WTC11 (cell line): ENCODE measurements at regions not wholly inside any gene's neighbourhood (a gene's known extent, or its start where the extent isn't known, plus 50 kb on each side); places are given as distances from the start of the nearest gene placed in this dataset.

Source experiments
- ATAC-seq: fragments of 200-7000 bp; cut with Tn5 transposase; 2 replicates; pipeline ENCODE4 v1.10.0; 2021; ENCODE audit warnings: mild to moderate bottlenecking, moderate library complexity
- CTCF ChIA-PET: fragments of 300-600 bp; sonication (Branson Sonifier 250); formaldehyde crosslinking; loops from one replicate; lab custom pipeline; 2021; ENCODE audit warnings: antibody characterized with exemption; lab: Charles Lee
- POLR2A ChIA-PET: fragments of 350-600 bp; sonication (Branson Sonifier 250); formaldehyde crosslinking; loops from one replicate; lab custom pipeline; 2021; ENCODE audit warnings: antibody characterized with exemption; lab: Charles Lee
- DNase-seq: peaks from one replicate; pipeline ENCODE4 v3.0.0; 2021; ENCODE audit warnings: low spot score
- H3K27ac Mint-ChIP-seq: 2 replicates; pipeline ENCODE4 v1.8.0; 2021; ENCODE audit warnings: mixed read lengths
- H3K27me3 Mint-ChIP-seq: 2 replicates; pipeline ENCODE4 v1.8.0; 2021; ENCODE audit warnings: low read depth, mild to moderate bottlenecking, moderate library complexity, mixed read lengths
- H3K36me3 Mint-ChIP-seq: 2 replicates; pipeline ENCODE4 v1.8.0; 2021; ENCODE audit warnings: mixed read lengths
- H3K4me1 Mint-ChIP-seq: 2 replicates; pipeline ENCODE4 v1.8.0; 2022; ENCODE audit warnings: mixed read lengths
- H3K4me3 Mint-ChIP-seq: 2 replicates; pipeline ENCODE4 v1.8.0; 2021; ENCODE audit warnings: mild to moderate bottlenecking, moderate library complexity, mixed read lengths
- H3K9me3 Mint-ChIP-seq: 2 replicates; pipeline ENCODE4 v1.8.0; 2021; ENCODE audit warnings: mixed read lengths
- ARID4B ChIP-seq: sonication (generic); formaldehyde crosslinking; IDR thresholded peaks from 2 replicates; pipeline ENCODE4 v1.8.0; 2023; ENCODE audit warnings: missing genetic modification reagents, mild to moderate bottlenecking, borderline replicate concordance
- CBFB ChIP-seq: sonication (generic); formaldehyde crosslinking; IDR thresholded peaks from 2 replicates; pipeline ENCODE4 v1.8.1; 2022; ENCODE audit warnings: mild to moderate bottlenecking, low read depth, missing genetic modification reagents
- CREM ChIP-seq: sonication (generic); formaldehyde crosslinking; IDR thresholded peaks from 2 replicates; pipeline ENCODE4 v1.8.1; 2022; ENCODE audit warnings: mild to moderate bottlenecking, missing genetic modification reagents, moderate library complexity
- GTF2I ChIP-seq: fragments of 250-450 bp; sonication (Bioruptor Pico); conservative IDR thresholded peaks from 2 replicates; pipeline ENCODE4 v1.4.0; 2021; ENCODE audit warnings: mild to moderate bottlenecking
- IRF2 ChIP-seq: sonication (generic); formaldehyde crosslinking; IDR thresholded peaks from 2 replicates; pipeline ENCODE4 v1.8.0; 2022; ENCODE audit warnings: low read depth, missing genetic modification reagents, borderline replicate concordance
- JUN ChIP-seq: sonication (generic); formaldehyde crosslinking; IDR thresholded peaks from 2 replicates; pipeline ENCODE4 v1.8.0; 2023; ENCODE audit warnings: mild to moderate bottlenecking, missing genetic modification reagents
- NFATC4 ChIP-seq: fragments of 250-450 bp; sonication (Bioruptor Pico); IDR thresholded peaks from 2 replicates; pipeline ENCODE4 v1.9.0; 2021; ENCODE audit warnings: mild to moderate bottlenecking
- RORB ChIP-seq: fragments of 250-450 bp; sonication (Bioruptor Pico); IDR thresholded peaks from 2 replicates; pipeline ENCODE4 v1.9.0; 2021; ENCODE audit warnings: mild to moderate bottlenecking
- SOX15 ChIP-seq: fragments of 250-450 bp; sonication (Bioruptor Pico); IDR thresholded peaks from 2 replicates; pipeline ENCODE4 v1.9.0; 2021; ENCODE audit warnings: mild to moderate bottlenecking
- TEAD4 ChIP-seq: sonication (generic); formaldehyde crosslinking; IDR thresholded peaks from 2 replicates; pipeline ENCODE4 v1.8.0; 2022; ENCODE audit warnings: mild to moderate bottlenecking, missing genetic modification reagents
- USF2 ChIP-seq: sonication (generic); formaldehyde crosslinking; IDR thresholded peaks from 2 replicates; pipeline ENCODE4 v1.8.1; 2023; ENCODE audit warnings: mild to moderate bottlenecking, missing genetic modification reagents, moderate library complexity
- ZMAT4 ChIP-seq: fragments of 250-450 bp; sonication (Bioruptor Pico); IDR thresholded peaks from 2 replicates; pipeline ENCODE4 v1.9.0; 2021; ENCODE audit warnings: mild to moderate bottlenecking
- ZNF219 ChIP-seq: sonication (generic); formaldehyde crosslinking; IDR thresholded peaks from 2 replicates; pipeline ENCODE4 v1.8.0; 2023; ENCODE audit warnings: missing genetic modification reagents, mild to moderate bottlenecking, borderline replicate concordance
- ZNF425 ChIP-seq: fragments of 250-450 bp; sonication (Bioruptor Pico); conservative IDR thresholded peaks from 2 replicates; pipeline ENCODE4 v1.9.0; 2021; ENCODE audit warnings: mild to moderate bottlenecking
- TF ChIP-seq, protein P1 (sequence below): sonication (generic); formaldehyde crosslinking; conservative IDR thresholded peaks from 2 replicates; pipeline ENCODE4 v1.8.1; 2023; ENCODE audit warnings: mild to moderate bottlenecking, low read depth, missing genetic modification reagents, moderate library complexity
- TF ChIP-seq, protein P2 (sequence below): sonication (generic); formaldehyde crosslinking; IDR thresholded peaks from 2 replicates; pipeline ENCODE4 v1.8.1; 2023; ENCODE audit warnings: mild to moderate bottlenecking, missing genetic modification reagents, moderate library complexity
- TF ChIP-seq, protein P3 (sequence below): sonication (generic); formaldehyde crosslinking; IDR thresholded peaks from 2 replicates; pipeline ENCODE4 v1.8.1; 2023; ENCODE audit warnings: mild to moderate bottlenecking, missing genetic modification reagents, borderline replicate concordance

- TF ChIP-seq ZNF219 (CRISPR knock-in tag) (no peak), ZMAT4 (CRISPR knock-in tag) (no peak)
Observed at GRCh38 chr10:28449382-28449781, 83.5 kb upstream of the WAC start (continued).

DNA sequence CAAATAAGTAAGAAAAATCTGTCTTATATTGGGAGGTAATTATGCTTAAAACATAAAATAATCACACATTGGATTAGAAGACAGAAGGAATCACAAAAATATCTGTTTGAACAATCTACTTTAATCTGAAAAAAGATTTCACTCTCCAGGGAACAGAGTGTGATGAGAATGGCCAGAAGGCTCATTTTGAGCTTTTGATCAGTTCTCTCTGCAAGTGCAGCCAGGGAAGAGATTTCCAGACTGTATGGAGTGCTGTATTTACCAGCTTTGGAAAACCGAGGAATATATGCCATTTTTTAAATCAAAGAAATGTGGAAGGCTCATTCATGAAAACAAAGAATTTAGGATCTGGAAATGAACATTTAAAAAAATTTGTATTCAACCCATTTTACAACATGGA is 83.0 kb upstream of the WAC start:
- peaks cover 6% of the 10 kb centered on the region; the same call in 1 of the 2 replicates for H3K36me3 Mint-ChIP-seq
- no peak overlapping the region for H3K4me3 Mint-ChIP-seq
- ChIA-PET POLR2A (no interaction called here), CTCF (no interaction called here)
- no peak for ATAC-seq
- TF ChIP-seq TEAD4 (CRISPR knock-in tag) (no peak), RORB (CRISPR knock-in tag) (no peak), CBFB (no peak), ZNF425 (no peak), ZMAT4 (CRISPR knock-in tag) (no peak), IRF2 (CRISPR knock-in tag) (no peak), SOX15 (CRISPR knock-in tag) (no peak), NFATC4 (CRISPR knock-in tag) (no peak), CREM (CRISPR knock-in tag) (no peak)
- TF ChIP-seq, protein P1, sequence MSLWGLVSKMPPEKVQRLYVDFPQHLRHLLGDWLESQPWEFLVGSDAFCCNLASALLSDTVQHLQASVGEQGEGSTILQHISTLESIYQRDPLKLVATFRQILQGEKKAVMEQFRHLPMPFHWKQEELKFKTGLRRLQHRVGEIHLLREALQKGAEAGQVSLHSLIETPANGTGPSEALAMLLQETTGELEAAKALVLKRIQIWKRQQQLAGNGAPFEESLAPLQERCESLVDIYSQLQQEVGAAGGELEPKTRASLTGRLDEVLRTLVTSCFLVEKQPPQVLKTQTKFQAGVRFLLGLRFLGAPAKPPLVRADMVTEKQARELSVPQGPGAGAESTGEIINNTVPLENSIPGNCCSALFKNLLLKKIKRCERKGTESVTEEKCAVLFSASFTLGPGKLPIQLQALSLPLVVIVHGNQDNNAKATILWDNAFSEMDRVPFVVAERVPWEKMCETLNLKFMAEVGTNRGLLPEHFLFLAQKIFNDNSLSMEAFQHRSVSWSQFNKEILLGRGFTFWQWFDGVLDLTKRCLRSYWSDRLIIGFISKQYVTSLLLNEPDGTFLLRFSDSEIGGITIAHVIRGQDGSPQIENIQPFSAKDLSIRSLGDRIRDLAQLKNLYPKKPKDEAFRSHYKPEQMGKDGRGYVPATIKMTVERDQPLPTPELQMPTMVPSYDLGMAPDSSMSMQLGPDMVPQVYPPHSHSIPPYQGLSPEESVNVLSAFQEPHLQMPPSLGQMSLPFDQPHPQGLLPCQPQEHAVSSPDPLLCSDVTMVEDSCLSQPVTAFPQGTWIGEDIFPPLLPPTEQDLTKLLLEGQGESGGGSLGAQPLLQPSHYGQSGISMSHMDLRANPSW, result no peak
- TF ChIP-seq, protein P2, sequence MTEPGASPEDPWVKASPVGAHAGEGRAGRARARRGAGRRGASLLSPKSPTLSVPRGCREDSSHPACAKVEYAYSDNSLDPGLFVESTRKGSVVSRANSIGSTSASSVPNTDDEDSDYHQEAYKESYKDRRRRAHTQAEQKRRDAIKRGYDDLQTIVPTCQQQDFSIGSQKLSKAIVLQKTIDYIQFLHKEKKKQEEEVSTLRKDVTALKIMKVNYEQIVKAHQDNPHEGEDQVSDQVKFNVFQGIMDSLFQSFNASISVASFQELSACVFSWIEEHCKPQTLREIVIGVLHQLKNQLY, result no peak
- TF ChIP-seq, protein P3, sequence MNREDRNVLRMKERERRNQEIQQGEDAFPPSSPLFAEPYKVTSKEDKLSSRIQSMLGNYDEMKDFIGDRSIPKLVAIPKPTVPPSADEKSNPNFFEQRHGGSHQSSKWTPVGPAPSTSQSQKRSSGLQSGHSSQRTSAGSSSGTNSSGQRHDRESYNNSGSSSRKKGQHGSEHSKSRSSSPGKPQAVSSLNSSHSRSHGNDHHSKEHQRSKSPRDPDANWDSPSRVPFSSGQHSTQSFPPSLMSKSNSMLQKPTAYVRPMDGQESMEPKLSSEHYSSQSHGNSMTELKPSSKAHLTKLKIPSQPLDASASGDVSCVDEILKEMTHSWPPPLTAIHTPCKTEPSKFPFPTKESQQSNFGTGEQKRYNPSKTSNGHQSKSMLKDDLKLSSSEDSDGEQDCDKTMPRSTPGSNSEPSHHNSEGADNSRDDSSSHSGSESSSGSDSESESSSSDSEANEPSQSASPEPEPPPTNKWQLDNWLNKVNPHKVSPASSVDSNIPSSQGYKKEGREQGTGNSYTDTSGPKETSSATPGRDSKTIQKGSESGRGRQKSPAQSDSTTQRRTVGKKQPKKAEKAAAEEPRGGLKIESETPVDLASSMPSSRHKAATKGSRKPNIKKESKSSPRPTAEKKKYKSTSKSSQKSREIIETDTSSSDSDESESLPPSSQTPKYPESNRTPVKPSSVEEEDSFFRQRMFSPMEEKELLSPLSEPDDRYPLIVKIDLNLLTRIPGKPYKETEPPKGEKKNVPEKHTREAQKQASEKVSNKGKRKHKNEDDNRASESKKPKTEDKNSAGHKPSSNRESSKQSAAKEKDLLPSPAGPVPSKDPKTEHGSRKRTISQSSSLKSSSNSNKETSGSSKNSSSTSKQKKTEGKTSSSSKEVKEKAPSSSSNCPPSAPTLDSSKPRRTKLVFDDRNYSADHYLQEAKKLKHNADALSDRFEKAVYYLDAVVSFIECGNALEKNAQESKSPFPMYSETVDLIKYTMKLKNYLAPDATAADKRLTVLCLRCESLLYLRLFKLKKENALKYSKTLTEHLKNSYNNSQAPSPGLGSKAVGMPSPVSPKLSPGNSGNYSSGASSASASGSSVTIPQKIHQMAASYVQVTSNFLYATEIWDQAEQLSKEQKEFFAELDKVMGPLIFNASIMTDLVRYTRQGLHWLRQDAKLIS (CRISPR knock-in tag), result no peak
- TF ChIP-seq, all 79 proteins: peak for 0
- peaks cover 8% of the 10 kb centered on the region for H3K9me3 Mint-ChIP-seq
- no peaks in the 10 kb centered on the region for H3K4me1 Mint-ChIP-seq
- H3K27me3 Mint-ChIP-seq, result no peaks in the 10 kb centered on the region; the same call in 1 of the 2 replicates
- H3K27ac Mint-ChIP-seq, result no peak overlapping the region
- no peak for DNase-seq

DNA sequence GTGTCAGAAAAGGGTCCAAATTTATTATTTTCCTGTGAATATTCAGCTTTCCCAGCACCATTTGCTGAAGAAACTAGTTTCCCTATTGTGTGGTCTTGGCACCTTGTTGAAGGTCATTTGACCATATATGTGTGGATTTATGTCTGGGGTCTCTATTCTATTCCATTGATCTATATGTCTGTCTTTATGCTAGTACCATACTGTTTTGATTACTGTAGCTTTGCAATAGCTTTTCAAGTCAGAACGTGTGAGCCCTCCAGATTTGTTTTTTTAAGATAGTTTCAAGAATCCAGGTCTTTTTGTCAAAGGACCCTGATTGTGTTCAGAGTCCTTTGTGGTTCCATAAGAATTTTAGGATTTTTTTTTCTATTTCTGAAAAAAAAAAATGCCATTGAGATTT is 79.0 kb upstream of the WAC start:
- peaks cover 6% of the 10 kb centered on the region; the same call in 1 of the 2 replicates for H3K36me3 Mint-ChIP-seq

More for the DNA sequence above, 79.0 kb upstream of the WAC start:
- DNase-seq, result no peak
- no peak for TF ChIP-seq ARID4B
- no peak for TF ChIP-seq JUN
- TF ChIP-seq USF2, result no peak
- 0 out of 2 replicates have a peak, but pooled peaks have one; percentile 41 for TF ChIP-seq GTF2I (CRISPR knock-in tag)
- TF ChIP-seq, all 79 proteins: peak for 1
- ChIA-PET POLR2A (no interaction called here), CTCF (no interaction called here)
- Mint-ChIP-seq H3K4me1 (peaks cover 22% of the 10 kb centered on the region), H3K4me3 (no peak overlapping the region), H3K27me3 (no peaks in the 10 kb centered on the region; the same call in 1 of the 2 replicates), H3K27ac (no peak overlapping the region), H3K9me3 (peaks cover 13% of the 10 kb centered on the region)
- no peak for ATAC-seq
